GM23338 (cell line): ENCODE measurements at regions not wholly inside any gene's neighbourhood (a gene's known extent, or its start where the extent isn't known, plus 50 kb on each side); places are given as distances from the start of the nearest gene placed in this dataset.

Source experiments
- ATAC-seq: fragments of 200-7000 bp; cut with Tn5 transposase; 3 replicates; pipeline ENCODE4 v1.9.1; 2020
- DNase-seq: peaks from one replicate; pipeline ENCODE4 v3.0.0-alpha.2; 2015; ENCODE audit warnings: low spot score
- H2AFZ ChIP-seq: fragments of 200-600 bp; sonication (generic); 2 replicates; pipeline ENCODE4 v1.8.0; 2016; ENCODE audit warnings: antibody characterized with exemption, mild to moderate bottlenecking, moderate library complexity
- H3F3A ChIP-seq: fragments of 200-600 bp; sonication (generic); replicated peaks from 2 replicates; pipeline ENCODE4 v1.8.0; 2017; ENCODE audit warnings: antibody characterized with exemption, mixed run types, low read depth
- H3K27ac ChIP-seq: fragments of 200-600 bp; sonication (generic); 2 replicates; pipeline ENCODE4 v1.6.1; 2016; ENCODE audit warnings: low read depth
- H3K27me3 ChIP-seq: fragments of 200-600 bp; sonication (generic); 2 replicates; pipeline ENCODE4 v1.8.0; 2016; ENCODE audit warnings: mild to moderate bottlenecking, mixed run types, moderate library complexity; ENCODE audit not compliant: insufficient read depth
- H3K36me3 ChIP-seq: fragments of 200-600 bp; sonication (generic); 2 replicates; pipeline ENCODE4 v1.8.0; 2016; ENCODE audit warnings: mild to moderate bottlenecking; ENCODE audit not compliant: insufficient read depth
- H3K4me1 ChIP-seq: fragments of 200-600 bp; sonication (generic); 2 replicates; pipeline ENCODE4 v1.8.0; 2016; ENCODE audit warnings: mild to moderate bottlenecking, moderate library complexity; ENCODE audit not compliant: insufficient read depth
- H3K4me2 ChIP-seq: fragments of 200-600 bp; sonication (generic); 2 replicates; pipeline ENCODE4 v1.7.1; 2017; ENCODE audit warnings: mixed run types
- H3K4me3 ChIP-seq: fragments of 200-600 bp; sonication (generic); 2 replicates; pipeline ENCODE4 v1.6.1; 2016; ENCODE audit warnings: mixed run types
- H3K79me2 ChIP-seq: fragments of 200-600 bp; sonication (generic); replicated peaks from 2 replicates; pipeline ENCODE4 v1.8.0; 2017; ENCODE audit warnings: mild to moderate bottlenecking; ENCODE audit not compliant: insufficient read depth
- H3K9me2 ChIP-seq: fragments of 200-600 bp; sonication (generic); 2 replicates; pipeline ENCODE4 v1.8.0; 2017; ENCODE audit not compliant: insufficient read depth
- H4K20me1 ChIP-seq: fragments of 200-600 bp; sonication (generic); replicated peaks from 2 replicates; pipeline ENCODE4 v1.8.0; 2017; ENCODE audit warnings: mild to moderate bottlenecking; ENCODE audit not compliant: insufficient read depth
- H3K27ac Mint-ChIP-seq: 2 replicates; pipeline ENCODE4 v1.8.0; 2020; ENCODE audit warnings: inconsistent platforms, mild to moderate bottlenecking, moderate library complexity, mixed read lengths
- H3K27me3 Mint-ChIP-seq: 3 replicates; pipeline ENCODE4 v1.8.0; 2022; ENCODE audit warnings: low read depth, mild to moderate bottlenecking, moderate library complexity, mixed read lengths, inconsistent platforms; ENCODE audit not compliant: insufficient read depth, poor library complexity
- H3K36me3 Mint-ChIP-seq: 3 replicates; pipeline ENCODE4 v1.8.0; 2021; ENCODE audit warnings: low read depth, mild to moderate bottlenecking, inconsistent platforms, moderate library complexity, mixed read lengths
- H3K4me1 Mint-ChIP-seq: 3 replicates; pipeline ENCODE4 v1.8.0; 2020; ENCODE audit warnings: mild to moderate bottlenecking, inconsistent platforms, mixed read lengths
- H3K4me3 Mint-ChIP-seq: 3 replicates; pipeline ENCODE4 v1.8.0; 2021; ENCODE audit warnings: moderate library complexity, mild to moderate bottlenecking, inconsistent platforms, mixed read lengths
- H3K9me3 Mint-ChIP-seq: 3 replicates; pipeline ENCODE4 v1.8.0; 2020; ENCODE audit warnings: moderate library complexity, mild to moderate bottlenecking, inconsistent platforms, mixed read lengths
- JUNB ChIP-seq: IDR thresholded peaks from one replicate; pipeline ENCODE4 v1.6.1; 2016; ENCODE audit warnings: antibody characterized with exemption; ENCODE audit not compliant: unreplicated experiment
- POLR2AphosphoS5 ChIP-seq: IDR thresholded peaks from 2 replicates; pipeline ENCODE4 v1.6.1; 2016; ENCODE audit warnings: antibody characterized with exemption, low read depth
- STAT1 ChIP-seq: IDR thresholded peaks from one replicate; pipeline ENCODE4 v1.6.1; 2016; ENCODE audit warnings: antibody characterized with exemption; ENCODE audit not compliant: unreplicated experiment
- ZNF114 ChIP-seq: fragments of 250-450 bp; sonication (Bioruptor Pico); IDR thresholded peaks from 2 replicates; pipeline ENCODE4 v1.5.0; 2020; ENCODE audit warnings: mild to moderate bottlenecking, moderate library complexity
- TF ChIP-seq, protein P1 (sequence below): IDR thresholded peaks from one replicate; pipeline ENCODE4 v1.6.1; 2018; ENCODE audit warnings: antibody characterized with exemption; ENCODE audit not compliant: unreplicated experiment
- TF ChIP-seq, protein P2 (sequence below), 2 experiments: fragments of 200-600 bp in 1 of 2; sonication (generic) in 1 of 2; conservative IDR thresholded peaks; 2 replicates each; pipeline versions ENCODE4 v1.5.1 to v1.6.1; 2016 to 2017; ENCODE audit warnings: antibody characterized with exemption in 2 of 2, low read depth in 2 of 2, mild to moderate bottlenecking in 2 of 2, moderate library complexity in 1 of 2
- TF ChIP-seq, protein P3 (sequence below): IDR thresholded peaks from 2 replicates; pipeline ENCODE4 v1.6.1; 2016; ENCODE audit warnings: antibody characterized with exemption
- TF ChIP-seq, protein P4 (sequence below): fragments of 250-450 bp; sonication (Bioruptor Pico); IDR thresholded peaks from 2 replicates; pipeline ENCODE4 v1.5.0; 2020; ENCODE audit warnings: mild to moderate bottlenecking, moderate library complexity

DNA sequence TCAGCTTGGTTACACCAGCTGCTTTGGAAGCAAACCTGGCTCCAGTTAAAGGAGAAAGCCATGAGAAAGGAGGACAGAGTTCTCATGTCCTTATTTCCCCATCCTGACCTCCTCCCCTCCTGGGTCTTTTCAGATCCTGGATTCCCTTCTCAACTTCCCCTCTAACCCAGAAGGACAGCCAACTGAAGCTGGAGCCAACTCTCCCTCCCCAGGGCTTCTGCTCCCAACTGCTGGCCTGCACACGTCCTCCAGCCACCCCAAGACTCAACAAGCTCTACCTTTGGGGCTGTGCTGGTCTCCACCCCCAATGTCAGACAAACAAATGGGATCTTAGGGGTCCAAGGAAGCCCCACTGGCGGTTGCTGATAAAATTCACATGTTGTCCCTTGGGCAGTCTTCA lies 651.1 kb upstream of the TBX3 start (continued):
- TF ChIP-seq, protein P1, sequence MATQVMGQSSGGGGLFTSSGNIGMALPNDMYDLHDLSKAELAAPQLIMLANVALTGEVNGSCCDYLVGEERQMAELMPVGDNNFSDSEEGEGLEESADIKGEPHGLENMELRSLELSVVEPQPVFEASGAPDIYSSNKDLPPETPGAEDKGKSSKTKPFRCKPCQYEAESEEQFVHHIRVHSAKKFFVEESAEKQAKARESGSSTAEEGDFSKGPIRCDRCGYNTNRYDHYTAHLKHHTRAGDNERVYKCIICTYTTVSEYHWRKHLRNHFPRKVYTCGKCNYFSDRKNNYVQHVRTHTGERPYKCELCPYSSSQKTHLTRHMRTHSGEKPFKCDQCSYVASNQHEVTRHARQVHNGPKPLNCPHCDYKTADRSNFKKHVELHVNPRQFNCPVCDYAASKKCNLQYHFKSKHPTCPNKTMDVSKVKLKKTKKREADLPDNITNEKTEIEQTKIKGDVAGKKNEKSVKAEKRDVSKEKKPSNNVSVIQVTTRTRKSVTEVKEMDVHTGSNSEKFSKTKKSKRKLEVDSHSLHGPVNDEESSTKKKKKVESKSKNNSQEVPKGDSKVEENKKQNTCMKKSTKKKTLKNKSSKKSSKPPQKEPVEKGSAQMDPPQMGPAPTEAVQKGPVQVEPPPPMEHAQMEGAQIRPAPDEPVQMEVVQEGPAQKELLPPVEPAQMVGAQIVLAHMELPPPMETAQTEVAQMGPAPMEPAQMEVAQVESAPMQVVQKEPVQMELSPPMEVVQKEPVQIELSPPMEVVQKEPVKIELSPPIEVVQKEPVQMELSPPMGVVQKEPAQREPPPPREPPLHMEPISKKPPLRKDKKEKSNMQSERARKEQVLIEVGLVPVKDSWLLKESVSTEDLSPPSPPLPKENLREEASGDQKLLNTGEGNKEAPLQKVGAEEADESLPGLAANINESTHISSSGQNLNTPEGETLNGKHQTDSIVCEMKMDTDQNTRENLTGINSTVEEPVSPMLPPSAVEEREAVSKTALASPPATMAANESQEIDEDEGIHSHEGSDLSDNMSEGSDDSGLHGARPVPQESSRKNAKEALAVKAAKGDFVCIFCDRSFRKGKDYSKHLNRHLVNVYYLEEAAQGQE: no peak

DNA sequence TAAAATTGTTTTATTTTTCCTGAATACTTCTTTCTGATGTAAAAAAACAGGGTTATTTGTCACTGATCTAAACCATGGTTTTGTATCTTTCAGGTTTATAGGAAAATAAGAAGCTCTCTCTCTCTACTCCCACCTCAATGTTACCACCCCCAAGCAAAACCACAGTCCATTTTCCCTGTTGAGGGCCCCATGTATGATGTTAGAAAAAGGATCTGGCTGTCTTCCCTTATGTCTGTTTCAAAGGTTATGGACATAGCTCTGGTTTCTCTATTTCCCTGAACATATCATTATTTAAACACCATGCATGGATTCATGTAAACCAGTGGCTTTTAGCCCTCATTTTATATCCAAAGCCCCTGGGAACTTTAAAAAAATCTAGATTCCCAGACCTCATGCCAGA lies 649.0 kb upstream of the TBX3 start:
- H3K27me3 Mint-ChIP-seq: no peaks in the 10 kb centered on the region
- no peak for DNase-seq

More for the DNA sequence above, 649.0 kb upstream of the TBX3 start:
- Histone ChIP-seq H3K27ac (no peak overlapping the region), H2AFZ (no peak overlapping the region), H4K20me1 (no peaks in the 10 kb centered on the region), H3K36me3 (no peaks in the 10 kb centered on the region), H3K4me1 (peaks cover 4% of the 10 kb centered on the region; the same call in 1 of the 2 replicates), H3K9me2 (0 out of 2 replicates have a peak, but pooled peaks cover 3% of the 10 kb centered on the region), H3K27me3 (no peaks in the 10 kb centered on the region), H3K4me2 (no peak overlapping the region), H3K4me3 (no peak overlapping the region), H3K79me2 (no peaks in the 10 kb centered on the region), H3F3A (no peaks in the 10 kb centered on the region)
- Mint-ChIP-seq H3K4me3 (no peak overlapping the region), H3K36me3 (no peaks in the 10 kb centered on the region), H3K9me3 (no peaks in the 10 kb centered on the region), H3K27ac (no peak overlapping the region), H3K4me1 (peaks cover 6% of the 10 kb centered on the region; the same call in 2 of the 3 replicates)
- ATAC-seq: no peak
- TF ChIP-seq, protein P2, sequence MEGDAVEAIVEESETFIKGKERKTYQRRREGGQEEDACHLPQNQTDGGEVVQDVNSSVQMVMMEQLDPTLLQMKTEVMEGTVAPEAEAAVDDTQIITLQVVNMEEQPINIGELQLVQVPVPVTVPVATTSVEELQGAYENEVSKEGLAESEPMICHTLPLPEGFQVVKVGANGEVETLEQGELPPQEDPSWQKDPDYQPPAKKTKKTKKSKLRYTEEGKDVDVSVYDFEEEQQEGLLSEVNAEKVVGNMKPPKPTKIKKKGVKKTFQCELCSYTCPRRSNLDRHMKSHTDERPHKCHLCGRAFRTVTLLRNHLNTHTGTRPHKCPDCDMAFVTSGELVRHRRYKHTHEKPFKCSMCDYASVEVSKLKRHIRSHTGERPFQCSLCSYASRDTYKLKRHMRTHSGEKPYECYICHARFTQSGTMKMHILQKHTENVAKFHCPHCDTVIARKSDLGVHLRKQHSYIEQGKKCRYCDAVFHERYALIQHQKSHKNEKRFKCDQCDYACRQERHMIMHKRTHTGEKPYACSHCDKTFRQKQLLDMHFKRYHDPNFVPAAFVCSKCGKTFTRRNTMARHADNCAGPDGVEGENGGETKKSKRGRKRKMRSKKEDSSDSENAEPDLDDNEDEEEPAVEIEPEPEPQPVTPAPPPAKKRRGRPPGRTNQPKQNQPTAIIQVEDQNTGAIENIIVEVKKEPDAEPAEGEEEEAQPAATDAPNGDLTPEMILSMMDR (conservative IDR thresholded peaks at IDR 0.05; ENCODE audit: low read depth in 2 of 2): no peak
- TF ChIP-seq STAT1 (no peak), JUNB (no peak), POLR2AphosphoS5 (no peak), ZNF114 (CRISPR knock-in tag) (no peak)
- TF ChIP-seq, protein P3, sequence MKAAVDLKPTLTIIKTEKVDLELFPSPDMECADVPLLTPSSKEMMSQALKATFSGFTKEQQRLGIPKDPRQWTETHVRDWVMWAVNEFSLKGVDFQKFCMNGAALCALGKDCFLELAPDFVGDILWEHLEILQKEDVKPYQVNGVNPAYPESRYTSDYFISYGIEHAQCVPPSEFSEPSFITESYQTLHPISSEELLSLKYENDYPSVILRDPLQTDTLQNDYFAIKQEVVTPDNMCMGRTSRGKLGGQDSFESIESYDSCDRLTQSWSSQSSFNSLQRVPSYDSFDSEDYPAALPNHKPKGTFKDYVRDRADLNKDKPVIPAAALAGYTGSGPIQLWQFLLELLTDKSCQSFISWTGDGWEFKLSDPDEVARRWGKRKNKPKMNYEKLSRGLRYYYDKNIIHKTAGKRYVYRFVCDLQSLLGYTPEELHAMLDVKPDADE: no peak
- TF ChIP-seq, protein P4, sequence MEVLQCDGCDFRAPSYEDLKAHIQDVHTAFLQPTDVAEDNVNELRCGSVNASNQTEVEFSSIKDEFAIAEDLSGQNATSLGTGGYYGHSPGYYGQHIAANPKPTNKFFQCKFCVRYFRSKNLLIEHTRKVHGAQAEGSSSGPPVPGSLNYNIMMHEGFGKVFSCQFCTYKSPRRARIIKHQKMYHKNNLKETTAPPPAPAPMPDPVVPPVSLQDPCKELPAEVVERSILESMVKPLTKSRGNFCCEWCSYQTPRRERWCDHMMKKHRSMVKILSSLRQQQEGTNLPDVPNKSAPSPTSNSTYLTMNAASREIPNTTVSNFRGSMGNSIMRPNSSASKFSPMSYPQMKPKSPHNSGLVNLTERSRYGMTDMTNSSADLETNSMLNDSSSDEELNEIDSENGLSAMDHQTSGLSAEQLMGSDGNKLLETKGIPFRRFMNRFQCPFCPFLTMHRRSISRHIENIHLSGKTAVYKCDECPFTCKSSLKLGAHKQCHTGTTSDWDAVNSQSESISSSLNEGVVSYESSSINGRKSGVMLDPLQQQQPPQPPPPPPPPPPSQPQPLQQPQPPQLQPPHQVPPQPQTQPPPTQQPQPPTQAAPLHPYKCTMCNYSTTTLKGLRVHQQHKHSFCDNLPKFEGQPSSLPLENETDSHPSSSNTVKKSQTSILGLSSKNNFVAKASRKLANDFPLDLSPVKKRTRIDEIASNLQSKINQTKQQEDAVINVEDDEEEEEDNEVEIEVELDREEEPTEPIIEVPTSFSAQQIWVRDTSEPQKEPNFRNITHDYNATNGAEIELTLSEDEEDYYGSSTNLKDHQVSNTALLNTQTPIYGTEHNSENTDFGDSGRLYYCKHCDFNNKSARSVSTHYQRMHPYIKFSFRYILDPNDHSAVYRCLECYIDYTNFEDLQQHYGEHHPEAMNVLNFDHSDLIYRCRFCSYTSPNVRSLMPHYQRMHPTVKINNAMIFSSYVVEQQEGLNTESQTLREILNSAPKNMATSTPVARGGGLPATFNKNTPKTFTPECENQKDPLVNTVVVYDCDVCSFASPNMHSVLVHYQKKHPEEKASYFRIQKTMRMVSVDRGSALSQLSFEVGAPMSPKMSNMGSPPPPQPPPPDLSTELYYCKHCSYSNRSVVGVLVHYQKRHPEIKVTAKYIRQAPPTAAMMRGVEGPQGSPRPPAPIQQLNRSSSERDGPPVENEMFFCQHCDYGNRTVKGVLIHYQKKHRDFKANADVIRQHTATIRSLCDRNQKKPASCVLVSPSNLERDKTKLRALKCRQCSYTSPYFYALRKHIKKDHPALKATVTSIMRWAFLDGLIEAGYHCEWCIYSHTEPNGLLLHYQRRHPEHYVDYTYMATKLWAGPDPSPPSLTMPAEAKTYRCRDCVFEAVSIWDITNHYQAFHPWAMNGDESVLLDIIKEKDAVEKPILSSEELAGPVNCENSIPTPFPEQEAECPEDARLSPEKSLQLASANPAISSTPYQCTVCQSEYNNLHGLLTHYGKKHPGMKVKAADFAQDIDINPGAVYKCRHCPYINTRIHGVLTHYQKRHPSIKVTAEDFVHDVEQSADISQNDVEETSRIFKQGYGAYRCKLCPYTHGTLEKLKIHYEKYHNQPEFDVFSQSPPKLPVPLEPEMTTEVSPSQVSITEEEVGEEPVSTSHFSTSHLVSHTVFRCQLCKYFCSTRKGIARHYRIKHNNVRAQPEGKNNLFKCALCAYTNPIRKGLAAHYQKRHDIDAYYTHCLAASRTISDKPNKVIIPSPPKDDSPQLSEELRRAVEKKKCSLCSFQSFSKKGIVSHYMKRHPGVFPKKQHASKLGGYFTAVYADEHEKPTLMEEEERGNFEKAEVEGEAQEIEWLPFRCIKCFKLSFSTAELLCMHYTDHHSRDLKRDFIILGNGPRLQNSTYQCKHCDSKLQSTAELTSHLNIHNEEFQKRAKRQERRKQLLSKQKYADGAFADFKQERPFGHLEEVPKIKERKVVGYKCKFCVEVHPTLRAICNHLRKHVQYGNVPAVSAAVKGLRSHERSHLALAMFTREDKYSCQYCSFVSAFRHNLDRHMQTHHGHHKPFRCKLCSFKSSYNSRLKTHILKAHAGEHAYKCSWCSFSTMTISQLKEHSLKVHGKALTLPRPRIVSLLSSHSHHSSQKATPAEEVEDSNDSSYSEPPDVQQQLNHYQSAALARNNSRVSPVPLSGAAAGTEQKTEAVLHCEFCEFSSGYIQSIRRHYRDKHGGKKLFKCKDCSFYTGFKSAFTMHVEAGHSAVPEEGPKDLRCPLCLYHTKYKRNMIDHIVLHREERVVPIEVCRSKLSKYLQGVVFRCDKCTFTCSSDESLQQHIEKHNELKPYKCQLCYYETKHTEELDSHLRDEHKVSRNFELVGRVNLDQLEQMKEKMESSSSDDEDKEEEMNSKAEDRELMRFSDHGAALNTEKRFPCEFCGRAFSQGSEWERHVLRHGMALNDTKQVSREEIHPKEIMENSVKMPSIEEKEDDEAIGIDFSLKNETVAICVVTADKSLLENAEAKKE (CRISPR knock-in tag): no peak
